ENCODE measurements at regions not wholly inside any gene's neighbourhood (a gene's known extent, or its start where the extent isn't known, plus 50 kb on each side); places are given as distances from the start of the nearest gene placed in this dataset.
A peak's percentile ranks its signal among the peaks of the same experiment; 100 is the strongest.

GRCh38 chr11:115674176-115674936 is 170.1 kb upstream of the CADM1 start:
- peaks cover 4% of the 10 kb centered on the region for H3K27me3 ChIP-seq (ENCODE audit: control insufficient read depth, insufficient read depth, low read length)
- H3K79me2 ChIP-seq (ENCODE audit: control insufficient read depth, insufficient read depth, low read length) = no peaks in the 10 kb centered on the region
- TF ChIP-seq EZH2 (IDR thresholded peaks at IDR 0.05; ENCODE audit: low read length, missing control alignments) = no peak
- TF ChIP-seq, protein P1, sequence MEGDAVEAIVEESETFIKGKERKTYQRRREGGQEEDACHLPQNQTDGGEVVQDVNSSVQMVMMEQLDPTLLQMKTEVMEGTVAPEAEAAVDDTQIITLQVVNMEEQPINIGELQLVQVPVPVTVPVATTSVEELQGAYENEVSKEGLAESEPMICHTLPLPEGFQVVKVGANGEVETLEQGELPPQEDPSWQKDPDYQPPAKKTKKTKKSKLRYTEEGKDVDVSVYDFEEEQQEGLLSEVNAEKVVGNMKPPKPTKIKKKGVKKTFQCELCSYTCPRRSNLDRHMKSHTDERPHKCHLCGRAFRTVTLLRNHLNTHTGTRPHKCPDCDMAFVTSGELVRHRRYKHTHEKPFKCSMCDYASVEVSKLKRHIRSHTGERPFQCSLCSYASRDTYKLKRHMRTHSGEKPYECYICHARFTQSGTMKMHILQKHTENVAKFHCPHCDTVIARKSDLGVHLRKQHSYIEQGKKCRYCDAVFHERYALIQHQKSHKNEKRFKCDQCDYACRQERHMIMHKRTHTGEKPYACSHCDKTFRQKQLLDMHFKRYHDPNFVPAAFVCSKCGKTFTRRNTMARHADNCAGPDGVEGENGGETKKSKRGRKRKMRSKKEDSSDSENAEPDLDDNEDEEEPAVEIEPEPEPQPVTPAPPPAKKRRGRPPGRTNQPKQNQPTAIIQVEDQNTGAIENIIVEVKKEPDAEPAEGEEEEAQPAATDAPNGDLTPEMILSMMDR (conservative IDR thresholded peaks at IDR 0.05 in 1 of 2, IDR thresholded peaks at IDR 0.05 in 1 of 2; ENCODE audit: low read depth in 1 of 2, low read length in 2 of 2) = no peak
- H2AFZ ChIP-seq (ENCODE audit: low read length) = no peak overlapping the region
- H3K36me3 ChIP-seq (ENCODE audit: control insufficient read depth, insufficient read depth, low read length) = no peaks in the 10 kb centered on the region
- peak in 1 of 2 donors; percentile 63 for DNase-seq (ENCODE audit: low read depth in 2 of 2)
- no peak overlapping the region for H3K4me2 ChIP-seq (ENCODE audit: extremely low read depth, insufficient read depth, low read length)
- no peaks in the 10 kb centered on the region for H3K9me3 ChIP-seq (ENCODE audit: control insufficient read depth, insufficient read depth, low read depth, low read length)
- no peak overlapping the region for H3K4me3 ChIP-seq (replicated peaks in 1 of 4; ENCODE audit: control extremely low read depth in 1 of 4, insufficient read depth in 1 of 4, low read depth in 3 of 4, low read length in 4 of 4)
- peak overlapping the region; percentile 36 for H3K27ac ChIP-seq (ENCODE audit: insufficient read depth, low read length)
- H3K9ac ChIP-seq (ENCODE audit: insufficient read depth, low read length) = no peak overlapping the region
- H3K4me1 ChIP-seq (ENCODE audit: control insufficient read depth, extremely low read depth, insufficient read depth, low read length) = peaks cover 14% of the 10 kb centered on the region
- H4K20me1 ChIP-seq (ENCODE audit: control insufficient read depth, extremely low read depth, insufficient read depth, low read length) = no peaks in the 10 kb centered on the region

DNA sequence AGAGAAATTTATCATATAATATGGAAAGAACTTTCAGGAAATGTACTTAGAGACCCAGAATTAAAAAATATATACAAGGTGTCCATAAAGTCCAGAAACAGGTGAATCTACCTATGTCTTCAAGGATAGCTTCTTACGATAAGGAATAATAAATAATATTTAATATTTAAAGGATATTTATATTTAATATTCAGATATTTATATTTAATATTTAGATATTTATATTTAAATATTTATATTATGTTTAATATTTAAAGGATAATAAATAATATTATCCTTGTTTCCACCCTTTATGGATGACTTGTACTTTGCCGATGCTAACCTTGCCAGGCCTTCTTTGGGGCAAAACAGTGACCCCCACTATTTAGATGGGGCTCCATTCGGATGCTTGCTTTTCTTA is 169.5 kb upstream of the CADM1 start:
- no peak overlapping the region for H2AFZ ChIP-seq (ENCODE audit: low read length)
- no peaks in the 10 kb centered on the region for H3K9me3 ChIP-seq (ENCODE audit: control insufficient read depth, insufficient read depth, low read depth, low read length)
- no peaks in the 10 kb centered on the region for H3K36me3 ChIP-seq (ENCODE audit: control insufficient read depth, insufficient read depth, low read length)
- H3K4me3 ChIP-seq (replicated peaks in 1 of 4; ENCODE audit: control extremely low read depth in 1 of 4, insufficient read depth in 1 of 4, low read depth in 3 of 4, low read length in 4 of 4) = no peak overlapping the region
- no peak overlapping the region for H3K27ac ChIP-seq (ENCODE audit: insufficient read depth, low read length)
- no peak overlapping the region for H3K4me2 ChIP-seq (ENCODE audit: extremely low read depth, insufficient read depth, low read length)
- H3K27me3 ChIP-seq (ENCODE audit: control insufficient read depth, insufficient read depth, low read length) = peaks cover 4% of the 10 kb centered on the region
- no peaks in the 10 kb centered on the region for H4K20me1 ChIP-seq (ENCODE audit: control insufficient read depth, extremely low read depth, insufficient read depth, low read length)
- peaks cover 14% of the 10 kb centered on the region for H3K4me1 ChIP-seq (ENCODE audit: control insufficient read depth, extremely low read depth, insufficient read depth, low read length)
- DNase-seq (ENCODE audit: low read depth in 2 of 2) = no peak
- no peak overlapping the region for H3K9ac ChIP-seq (ENCODE audit: insufficient read depth, low read length)
- no peaks in the 10 kb centered on the region for H3K79me2 ChIP-seq (ENCODE audit: control insufficient read depth, insufficient read depth, low read length)
- TF ChIP-seq, protein P1 (conservative IDR thresholded peaks at IDR 0.05 in 1 of 2, IDR thresholded peaks at IDR 0.05 in 1 of 2; ENCODE audit: low read depth in 1 of 2, low read length in 2 of 2) = no peak
- TF ChIP-seq EZH2 (IDR thresholded peaks at IDR 0.05; ENCODE audit: low read length, missing control alignments) = no peak

GRCh38 chr11:115672999-115673411 is 168.8 kb upstream of the CADM1 start:
- peak; percentile 83 to 90 for DNase-seq (ENCODE audit: low read depth in 2 of 2)
- H3K9ac ChIP-seq (ENCODE audit: insufficient read depth, low read length) = no peak overlapping the region

More at GRCh38 chr11:115672999-115673411, 168.8 kb upstream of the CADM1 start:
- Histone ChIP-seq H3K9me3 (ENCODE audit: control insufficient read depth, insufficient read depth, low read depth, low read length) (no peaks in the 10 kb centered on the region), H3K79me2 (ENCODE audit: control insufficient read depth, insufficient read depth, low read length) (no peaks in the 10 kb centered on the region), H3K4me1 (ENCODE audit: control insufficient read depth, extremely low read depth, insufficient read depth, low read length) (peaks cover 14% of the 10 kb centered on the region), H3K27me3 (ENCODE audit: control insufficient read depth, insufficient read depth, low read length) (peaks cover 4% of the 10 kb centered on the region), H3K4me3 (replicated peaks in 1 of 4; ENCODE audit: control extremely low read depth in 1 of 4, insufficient read depth in 1 of 4, low read depth in 3 of 4, low read length in 4 of 4) (no peak overlapping the region), H3K36me3 (ENCODE audit: control insufficient read depth, insufficient read depth, low read length) (no peaks in the 10 kb centered on the region), H3K27ac (ENCODE audit: insufficient read depth, low read length) (no peak overlapping the region), H3K4me2 (ENCODE audit: extremely low read depth, insufficient read depth, low read length) (no peak overlapping the region), H2AFZ (ENCODE audit: low read length) (no peak overlapping the region), H4K20me1 (ENCODE audit: control insufficient read depth, extremely low read depth, insufficient read depth, low read length) (no peaks in the 10 kb centered on the region)
- no peak for TF ChIP-seq EZH2 (IDR thresholded peaks at IDR 0.05; ENCODE audit: low read length, missing control alignments)
- TF ChIP-seq, protein P1 (conservative IDR thresholded peaks at IDR 0.05 in 1 of 2, IDR thresholded peaks at IDR 0.05 in 1 of 2; ENCODE audit: low read depth in 1 of 2, low read length in 2 of 2) = no peak
